A549 (cell line): ENCODE measurements at regions not wholly inside any gene's neighbourhood (a gene's known extent, or its start where the extent isn't known, plus 50 kb on each side); places are given as distances from the start of the nearest gene placed in this dataset.

ENCODE experiments used
- ATAC-seq, 2 experiments: fragments of 200-7000 bp in 1 of 2; fragments of >200 bp in 1 of 2; cut with Nextera tagmentation in 1 of 2; cut with Tn5 transposase in 1 of 2; 3 replicates each; pipeline versions ENCODE4 v1.8.0 to v1.9.1; 2018 to 2020; ENCODE audit warnings: mild to moderate bottlenecking in 1 of 2, moderate library complexity in 1 of 2
- CTCF ChIA-PET: fragments of 300-600 bp; sonication (Branson Sonifier 250); formaldehyde crosslinking; extraction: SDS; loops from one replicate; lab custom pipeline; 2021; ENCODE audit warnings: antibody characterized with exemption, inconsistent platforms; lab: Yijun Ruan, JAX
- POLR2A ChIA-PET: fragments of 350-600 bp; formaldehyde crosslinking; extraction: SDS; loops from one replicate; lab custom pipeline; 2021; ENCODE audit warnings: antibody characterized with exemption, inconsistent platforms; lab: Yijun Ruan, JAX
- DNase-seq, 2 experiments: peaks; one replicate each; pipeline versions ENCODE4 v3.0.0 to v3.0.0-alpha.2; 2011 to 2016; ENCODE audit warnings: low read depth in 1 of 2, low spot score in 1 of 2
- FAIRE-seq: peaks from 2 replicates; lab custom pipeline; 2011; peaks lifted over from hg19 to GRCh38; lab: Jason Lieb, UNC
- H3K27ac ChIP-seq, 2 experiments: fragments of >200 bp; sonication (Bioruptor Twin); formaldehyde crosslinking; 3 replicates each; pipeline ENCODE4 v1.5.1; 2016 to 2017
- H3K4me1 ChIP-seq: fragments of >200 bp; sonication (Bioruptor Twin); formaldehyde crosslinking; 3 replicates; pipeline ENCODE4 v1.6.1; 2016
- H3K4me2 ChIP-seq: fragments of >200 bp; sonication (Bioruptor Twin); formaldehyde crosslinking; 3 replicates; pipeline ENCODE4 v1.6.1; 2016
- H3K4me3 ChIP-seq: fragments of >200 bp; sonication (Bioruptor Twin); formaldehyde crosslinking; 3 replicates; pipeline ENCODE4 v1.5.1; 2016
- H3K9me3 ChIP-seq: fragments of >200 bp; sonication (Bioruptor Twin); formaldehyde crosslinking; 3 replicates; pipeline ENCODE4 v1.6.1; 2016
- BHLHE40 ChIP-seq: IDR thresholded peaks from 2 replicates; pipeline ENCODE4 v1.6.1; 2012; ENCODE audit warnings: low read depth, low read length, inconsistent platforms
- CBX2 ChIP-seq: fragments of 200-600 bp; sonication (generic); IDR thresholded peaks from 2 replicates; pipeline ENCODE4 v1.6.1; 2016; ENCODE audit warnings: low read depth, mild to moderate bottlenecking, borderline replicate concordance
- CEBPB ChIP-seq, 2 experiments: fragments of >200 bp in 1 of 2; sonication (Bioruptor Twin) in 1 of 2; formaldehyde crosslinking in 1 of 2; IDR thresholded peaks; 2 replicates each; pipeline ENCODE4 v1.6.1; 2012 to 2016
- CTCF ChIP-seq: fragments of >200 bp; sonication (Bioruptor Twin); formaldehyde crosslinking; IDR thresholded peaks from 3 replicates; pipeline ENCODE4 v1.5.1; 2016
- E2F6 ChIP-seq: IDR thresholded peaks from 2 replicates; pipeline ENCODE4 v1.6.1; 2012; ENCODE audit warnings: low read depth, borderline replicate concordance
- ELK1 ChIP-seq: fragments of 150-350 bp; IDR thresholded peaks from 2 replicates; pipeline ENCODE4 v1.6.1; 2014; ENCODE audit warnings: low read depth, mild to moderate bottlenecking, low read length
- EP300 ChIP-seq, 2 experiments: fragments of >200 bp; sonication (Bioruptor Twin); formaldehyde crosslinking; IDR thresholded peaks; 2 replicates in 1 of 2; 3 replicates in 1 of 2; pipeline ENCODE4 v1.6.1; 2016 to 2017
- FOSB ChIP-seq: fragments of 250-450 bp; sonication (Bioruptor Pico); IDR thresholded peaks from 2 replicates; pipeline ENCODE4 v1.5.0; 2020; ENCODE audit warnings: mild to moderate bottlenecking, moderate library complexity
- FOSL2 ChIP-seq, 2 experiments: fragments of 450-650 bp in 1 of 2; fragments of >200 bp in 1 of 2; sonication (Bioruptor Twin) in 1 of 2; formaldehyde crosslinking; IDR thresholded peaks; 2 replicates each; pipeline versions ENCODE4 v1.5.0 to v1.6.1; 2016 to 2020; ENCODE audit warnings: mild to moderate bottlenecking in 1 of 2, moderate library complexity in 1 of 2
- HES2 ChIP-seq: fragments of >200 bp; sonication (Bioruptor Twin); formaldehyde crosslinking; IDR thresholded peaks from 2 replicates; pipeline ENCODE4 v1.6.1; 2016
- HEYL ChIP-seq: fragments of 250-450 bp; sonication (Bioruptor Pico); IDR thresholded peaks from 2 replicates; pipeline ENCODE4 v1.8.0; 2021; ENCODE audit warnings: mild to moderate bottlenecking, moderate library complexity
- HMGXB4 ChIP-seq: fragments of 250-450 bp; sonication (Bioruptor Pico); IDR thresholded peaks from 2 replicates; pipeline ENCODE4 v1.5.0; 2021; ENCODE audit warnings: mild to moderate bottlenecking, moderate library complexity, borderline replicate concordance
- HOXA7 ChIP-seq: fragments of 250-450 bp; sonication (Bioruptor Pico); IDR thresholded peaks from 2 replicates; pipeline ENCODE4 v1.5.0; 2020; ENCODE audit warnings: mild to moderate bottlenecking, moderate library complexity
- HOXB13 ChIP-seq: fragments of 250-450 bp; sonication (Bioruptor Pico); IDR thresholded peaks from 2 replicates; pipeline ENCODE4 v1.5.0; 2020; ENCODE audit warnings: low read depth, mild to moderate bottlenecking, moderate library complexity
- JUNB ChIP-seq: fragments of >200 bp; sonication (Bioruptor Twin); formaldehyde crosslinking; IDR thresholded peaks from 2 replicates; pipeline ENCODE4 v1.6.1; 2016
- MAFK ChIP-seq: fragments of 450-650 bp; IDR thresholded peaks from 2 replicates; pipeline ENCODE4 v1.6.1; 2014; ENCODE audit not compliant: partially characterized antibody
- MAX ChIP-seq: IDR thresholded peaks from 2 replicates; pipeline ENCODE4 v1.6.1; 2012
- NR3C1 ChIP-seq: fragments of >200 bp; sonication (Bioruptor Twin); formaldehyde crosslinking; IDR thresholded peaks from 3 replicates; pipeline ENCODE4 v1.6.1; 2017
- POLR2AphosphoS2 ChIP-seq: conservative IDR thresholded peaks from 2 replicates; pipeline ENCODE4 v1.6.1; 2012; ENCODE audit warnings: low read length, improper control_type of control experiment, inconsistent platforms
- RFX5 ChIP-seq: fragments of 450-650 bp; IDR thresholded peaks from 2 replicates; pipeline ENCODE4 v1.7.1; 2014; ENCODE audit warnings: antibody characterized with exemption, mild to moderate bottlenecking, moderate library complexity
- SMC3 ChIP-seq: fragments of >200 bp; sonication (Bioruptor Twin); formaldehyde crosslinking; IDR thresholded peaks from 3 replicates; pipeline ENCODE4 v1.6.1; 2018; ENCODE audit warnings: inconsistent platforms
- SREBF2 ChIP-seq: fragments of 450-650 bp; IDR thresholded peaks from 2 replicates; pipeline ENCODE4 v1.6.1; 2014; ENCODE audit warnings: mild to moderate bottlenecking, moderate library complexity
- TP53 ChIP-seq: fragments of 250-450 bp; sonication (Bioruptor Pico); IDR thresholded peaks from 2 replicates; pipeline ENCODE4 v1.5.0; 2021; ENCODE audit warnings: mild to moderate bottlenecking, moderate library complexity
- ZC3H11A ChIP-seq: fragments of 450-650 bp; IDR thresholded peaks from 2 replicates; pipeline ENCODE4 v1.6.1; 2014; ENCODE audit warnings: antibody characterized with exemption, mild to moderate bottlenecking
- ZFP36 ChIP-seq: fragments of 450-650 bp; IDR thresholded peaks from 2 replicates; pipeline ENCODE4 v1.6.1; 2014; ENCODE audit warnings: borderline replicate concordance; ENCODE audit not compliant: partially characterized antibody
- ZNF302 ChIP-seq: fragments of 250-450 bp; sonication (Bioruptor Pico); IDR thresholded peaks from 2 replicates; pipeline ENCODE4 v1.9.0; 2021; ENCODE audit warnings: inconsistent platforms, mild to moderate bottlenecking, moderate library complexity
- ZSCAN20 ChIP-seq: fragments of 250-450 bp; sonication (Bioruptor Pico); IDR thresholded peaks from 2 replicates; pipeline ENCODE4 v1.8.0; 2022; ENCODE audit warnings: mild to moderate bottlenecking, moderate library complexity
- WGBS: methylation state at CpG from one replicate; pipeline ENCODE4 v1.1.6; 2017; ENCODE audit errors: missing lambda C conversion rate; 5-methylcytosine and 5-hydroxymethylcytosine counted together

- POLR2A ChIA-PET = no interaction called here
- no peaks in the 10 kb centered on the region for H3K9me3 ChIP-seq
- H3K27ac ChIP-seq = no peak overlapping the region
- no peaks in the 10 kb centered on the region for H3K4me1 ChIP-seq
- DNase-seq = no peak
- TF ChIP-seq EP300 (IDR thresholded peaks at IDR 0.05) (no peak), POLR2AphosphoS2 (no peak), BHLHE40 (no peak), JUNB (no peak), SMC3 (no peak), ZSCAN20 (CRISPR knock-in tag) (no peak), CTCF (no peak), RFX5 (no peak), CBX2 (no peak), ZNF302 (CRISPR knock-in tag) (no peak), TP53 (CRISPR knock-in tag) (no peak), HES2 (no peak), MAX (no peak), ZFP36 (no peak)
- no peak for ATAC-seq
- CTCF ChIA-PET = interaction anchor here (1.3 kb wide), 1 partner anchor 10 kb away, joined by 4 read pairs; no protein-coding TSS in a partner anchor
- FAIRE-seq = no peak
- H3K4me3 ChIP-seq = no peak overlapping the region
- no peak overlapping the region for H3K4me2 ChIP-seq
These were observed 268.4 kb downstream of the BCL11B start for GRCh38 chr14:99003646-99004045.

- ATAC-seq (no peak), FAIRE-seq (no peak), DNase-seq (no peak)
- Histone ChIP-seq H3K9me3 (no peaks in the 10 kb centered on the region), H3K4me3 (no peak overlapping the region), H3K27ac (no peak overlapping the region), H3K4me1 (no peaks in the 10 kb centered on the region), H3K4me2 (no peak overlapping the region)
- CTCF ChIA-PET = interaction anchor here (0.6 to 1.3 kb wide), 2 partner anchors 8 to 11 kb away, joined by 3 to 4 read pairs; no protein-coding TSS in a partner anchor
- TF ChIP-seq CEBPB (IDR thresholded peaks at IDR 0.05) (no peak), FOSL2 (IDR thresholded peaks at IDR 0.05) (no peak), FOSL2 (CRISPR knock-in tag; IDR thresholded peaks at IDR 0.05) (no peak), HOXA7 (CRISPR knock-in tag) (no peak), HMGXB4 (CRISPR knock-in tag) (no peak), ELK1 (no peak), MAFK (no peak), HEYL (no peak), NR3C1 (no peak), ZC3H11A (no peak), E2F6 (no peak), SREBF2 (no peak), HOXB13 (no peak), FOSB (CRISPR knock-in tag) (no peak)
- WGBS = 7% methylated on average over 3 of the region's 3 CpGs
- POLR2A ChIA-PET = no interaction called here
These were observed 267.9 kb downstream of the BCL11B start for GRCh38 chr14:99004112-99004511.
